ENCODE measurements at regions not wholly inside any gene's neighbourhood (a gene's known extent, or its start where the extent isn't known, plus 50 kb on each side); places are given as distances from the start of the nearest gene placed in this dataset.

DNA sequence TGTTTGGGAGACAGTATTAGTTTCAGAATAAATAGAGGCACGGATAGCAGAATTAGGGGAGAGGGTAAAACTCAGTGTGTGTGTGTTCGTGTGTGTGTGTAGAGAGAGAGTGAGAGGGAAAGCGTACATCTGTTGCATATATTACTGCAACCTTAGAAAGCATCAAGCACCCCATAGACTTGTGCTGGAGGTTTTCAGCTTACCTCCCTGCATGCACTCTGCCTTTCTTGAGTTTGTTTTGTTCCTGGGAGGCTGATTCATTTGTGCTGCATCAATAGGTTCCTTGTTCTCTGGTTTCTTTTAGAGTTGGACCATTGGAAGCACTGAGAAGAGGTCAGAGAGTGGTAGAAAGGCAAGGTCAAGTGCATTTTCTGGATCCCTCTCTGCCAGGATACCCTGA, 104.4 kb upstream of the KCNK1 start:
- TF ChIP-seq NEUROD1 (IDR thresholded peaks at IDR 0.05; ENCODE audit: borderline replicate concordance, low read depth, low read length, partially characterized antibody) (no peak), SP2 (IDR thresholded peaks at IDR 0.05; ENCODE audit: extremely low read depth, low read depth, low read length, poor library complexity, severe bottlenecking) (no peak), NUFIP1 (IDR thresholded peaks at IDR 0.05; ENCODE audit: partially characterized antibody) (no peak)
